ENCODE measurements at regions not wholly inside any gene's neighbourhood (a gene's known extent, or its start where the extent isn't known, plus 50 kb on each side); places are given as distances from the start of the nearest gene placed in this dataset.

DNA sequence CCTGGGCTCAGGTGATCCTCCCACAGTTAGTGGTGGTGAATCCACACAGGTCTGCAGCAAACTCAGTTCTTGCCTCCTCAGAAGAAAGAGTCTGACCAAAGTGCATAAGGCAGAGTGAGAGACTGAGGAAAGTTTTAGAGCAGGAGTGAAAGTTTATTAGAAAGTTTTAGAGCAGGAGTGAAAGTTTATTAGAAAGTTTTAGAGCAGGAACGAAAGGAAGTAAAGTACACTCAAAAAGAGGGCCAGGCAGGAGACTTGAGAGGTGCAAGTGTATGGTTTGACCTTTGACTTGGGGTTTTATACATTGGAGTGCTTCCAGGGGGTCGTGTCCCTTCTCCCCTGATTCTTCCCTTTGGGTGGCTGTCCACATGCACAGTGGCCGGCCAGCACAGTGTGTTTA lies 84.2 kb downstream of the LSM3 start:
- Histone ChIP-seq H2AK5ac (ENCODE audit: low read length, severe bottlenecking) (no peak overlapping the region), H2BK5ac (ENCODE audit: low read depth, low read length, poor library complexity, severe bottlenecking) (no peak overlapping the region), H3K23ac (ENCODE audit: low read length in 2 of 2) (no peak overlapping the region), H3K4me3 (ENCODE audit: insufficient read depth in 1 of 2, low read depth in 1 of 2, low read length in 2 of 2) (no peak overlapping the region), H3K9me3 (ENCODE audit: control insufficient read depth, low read length) (no peaks in the 10 kb centered on the region), H2AFZ (ENCODE audit: low read depth, low read length) (no peak overlapping the region), H3K9ac (ENCODE audit: low read length) (no peak overlapping the region), H3K18ac (ENCODE audit: low read depth in 1 of 2, low read length in 2 of 2) (no peak overlapping the region), H3K4me1 (ENCODE audit: control insufficient read depth, insufficient read depth, low read depth, low read length) (peaks cover 28% of the 10 kb centered on the region), H3K4ac (ENCODE audit: low read depth in 1 of 2, low read length in 2 of 2) (no peak overlapping the region), H2BK120ac (ENCODE audit: low read depth, low read length) (no peak overlapping the region), H3K79me1 (replicated peaks; ENCODE audit: low read length, poor library complexity, severe bottlenecking) (no peaks in the 10 kb centered on the region), H2BK15ac (ENCODE audit: low read depth, poor library complexity, severe bottlenecking) (no peak overlapping the region), H4K8ac (ENCODE audit: low read length) (no peak overlapping the region), H4K91ac (ENCODE audit: low read length) (no peak overlapping the region), H3K36me3 (ENCODE audit: control insufficient read depth in 1 of 2, insufficient read depth in 2 of 2, low read depth in 1 of 2, low read length in 2 of 2) (no peaks in the 10 kb centered on the region), H3K14ac (ENCODE audit: low read length in 2 of 2) (no peak overlapping the region), H3K4me2 (ENCODE audit: low read length, poor library complexity, severe bottlenecking) (no peak overlapping the region), H3K27me3 (ENCODE audit: control insufficient read depth in 1 of 2, insufficient read depth in 1 of 2, low read length in 2 of 2) (peaks cover 0 to 49% of the 10 kb centered on the region in 2 experiments), H3K27ac (ENCODE audit: low read length, poor library complexity, severe bottlenecking) (no peak overlapping the region), H2BK12ac (ENCODE audit: low read length in 2 of 2) (no peak overlapping the region)
- WGBS: 72% methylated on average over 3 of the region's 3 CpGs
- DNase-seq: no peak

DNA sequence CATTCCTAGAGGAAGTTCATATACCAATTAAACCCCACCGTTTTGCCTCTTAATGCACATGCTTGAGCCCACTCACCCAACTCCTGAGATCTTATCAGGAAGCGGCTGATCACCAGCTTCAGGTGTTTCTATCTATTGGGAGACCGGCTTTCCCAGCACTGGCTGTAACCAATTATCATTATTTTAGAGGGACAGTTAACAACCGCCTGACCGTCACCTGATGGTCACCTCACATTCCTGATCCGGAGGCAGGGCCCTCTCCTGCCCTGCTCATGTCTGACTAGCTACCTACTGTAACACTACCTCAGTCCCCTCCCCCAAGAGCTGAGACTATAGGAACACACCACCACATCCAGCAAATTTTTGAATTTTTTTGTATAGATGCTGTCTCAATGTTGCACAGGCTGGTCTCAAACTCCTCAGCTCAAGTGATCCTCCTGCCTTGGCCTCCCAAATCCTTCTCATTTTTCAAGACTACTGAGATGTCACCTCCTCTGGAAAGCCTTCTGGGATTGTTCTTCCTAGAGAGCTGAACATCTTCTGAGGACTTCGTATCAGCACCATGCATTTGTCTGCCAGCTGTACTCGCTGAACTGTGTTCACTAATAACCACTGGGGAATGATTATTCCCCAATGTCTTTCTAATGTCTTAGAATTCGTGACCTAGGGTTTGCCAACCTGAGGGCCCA lies 84.8 kb downstream of the LSM3 start:
- H2BK12ac ChIP-seq (ENCODE audit: low read length in 2 of 2): no peak overlapping the region
- no peak for DNase-seq
- no peak overlapping the region for H3K4ac ChIP-seq (ENCODE audit: low read depth in 1 of 2, low read length in 2 of 2)
- H3K36me3 ChIP-seq (ENCODE audit: control insufficient read depth in 1 of 2, insufficient read depth in 2 of 2, low read depth in 1 of 2, low read length in 2 of 2): no peaks in the 10 kb centered on the region
- no peak overlapping the region for H3K23ac ChIP-seq (ENCODE audit: low read length in 2 of 2)
- H4K91ac ChIP-seq (ENCODE audit: low read length): no peak overlapping the region
- H3K79me1 ChIP-seq (replicated peaks; ENCODE audit: low read length, poor library complexity, severe bottlenecking): no peaks in the 10 kb centered on the region
- H3K18ac ChIP-seq (ENCODE audit: low read depth in 1 of 2, low read length in 2 of 2): no peak overlapping the region
- no peak overlapping the region for H2BK120ac ChIP-seq (ENCODE audit: low read depth, low read length)
- WGBS: 90% methylated on average over 9 of the region's 9 CpGs
- no peak overlapping the region for H2BK5ac ChIP-seq (ENCODE audit: low read depth, low read length, poor library complexity, severe bottlenecking)
- H3K4me1 ChIP-seq (ENCODE audit: control insufficient read depth, insufficient read depth, low read depth, low read length): peaks cover 30% of the 10 kb centered on the region
- H3K4me2 ChIP-seq (ENCODE audit: low read length, poor library complexity, severe bottlenecking): no peak overlapping the region
- H3K9ac ChIP-seq (ENCODE audit: low read length): no peak overlapping the region
- no peak overlapping the region for H2BK15ac ChIP-seq (ENCODE audit: low read depth, poor library complexity, severe bottlenecking)
- no peaks in the 10 kb centered on the region for H3K9me3 ChIP-seq (ENCODE audit: control insufficient read depth, low read length)
- H4K8ac ChIP-seq (ENCODE audit: low read length): no peak overlapping the region
- peak overlapping the region; percentile 14 for H2AK5ac ChIP-seq (ENCODE audit: low read length, severe bottlenecking)
- H3K27me3 ChIP-seq (ENCODE audit: control insufficient read depth in 1 of 2, insufficient read depth in 1 of 2, low read length in 2 of 2): peaks cover 0 to 53% of the 10 kb centered on the region in 2 experiments
- no peak overlapping the region for H3K27ac ChIP-seq (ENCODE audit: low read length, poor library complexity, severe bottlenecking)
- H3K4me3 ChIP-seq (ENCODE audit: insufficient read depth in 1 of 2, low read depth in 1 of 2, low read length in 2 of 2): no peak overlapping the region
- H3K14ac ChIP-seq (ENCODE audit: low read length in 2 of 2): no peak overlapping the region
- no peak overlapping the region for H2AFZ ChIP-seq (ENCODE audit: low read depth, low read length)

DNA sequence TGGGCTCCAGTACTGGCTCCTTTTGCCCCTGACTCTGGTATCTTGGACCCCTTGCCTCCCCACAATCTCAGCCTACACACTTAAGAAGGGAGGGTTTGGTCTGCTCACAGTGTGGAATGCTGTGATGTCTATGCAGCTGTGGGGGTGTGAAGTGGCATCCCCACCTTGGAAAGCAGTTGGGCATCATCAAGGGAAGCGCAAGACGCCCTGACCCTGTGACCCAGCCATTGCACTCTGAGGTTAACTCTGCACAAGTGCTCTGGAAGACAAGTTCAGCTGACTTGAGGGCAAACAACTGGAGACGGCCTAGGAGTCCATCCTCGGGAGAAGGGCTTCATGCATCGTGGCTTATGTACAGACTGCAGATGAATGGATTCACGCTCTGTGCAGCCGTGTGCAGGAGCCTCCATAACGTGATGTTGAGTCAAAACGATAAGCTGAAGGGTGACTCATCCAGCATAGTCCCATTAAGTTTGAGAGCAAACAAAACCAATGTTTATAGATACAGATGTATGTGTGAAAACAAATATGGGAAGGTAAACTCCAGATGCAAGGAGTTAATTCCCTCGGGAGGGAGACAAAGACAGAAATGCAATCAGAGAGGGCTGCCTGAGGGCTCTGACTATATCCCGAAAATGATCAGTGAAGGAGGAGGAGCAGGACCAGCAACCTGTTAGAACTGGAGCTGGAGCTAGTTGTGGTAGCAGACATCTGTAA lies 86.8 kb downstream of the LSM3 start:
- Histone ChIP-seq H2BK5ac (ENCODE audit: low read depth, low read length, poor library complexity, severe bottlenecking) (no peak overlapping the region), H3K14ac (ENCODE audit: low read length in 2 of 2) (no peak overlapping the region), H2BK15ac (ENCODE audit: low read depth, poor library complexity, severe bottlenecking) (peak overlapping the region; percentile 64), H3K4me1 (ENCODE audit: control insufficient read depth, insufficient read depth, low read depth, low read length) (peaks cover 30% of the 10 kb centered on the region), H3K9me3 (ENCODE audit: control insufficient read depth, low read length) (no peaks in the 10 kb centered on the region), H3K9ac (ENCODE audit: low read length) (peak overlapping the region; percentile 24), H4K8ac (ENCODE audit: low read length) (peak overlapping the region; percentile 19), H3K18ac (ENCODE audit: low read depth in 1 of 2, low read length in 2 of 2) (peak overlapping the region in 1 of 2 experiments; percentile 35), H2BK120ac (ENCODE audit: low read depth, low read length) (no peak overlapping the region), H3K4me2 (ENCODE audit: low read length, poor library complexity, severe bottlenecking) (no peak overlapping the region), H3K27me3 (ENCODE audit: control insufficient read depth in 1 of 2, insufficient read depth in 1 of 2, low read length in 2 of 2) (peaks cover 0 to 47% of the 10 kb centered on the region in 2 experiments), H3K79me1 (replicated peaks; ENCODE audit: low read length, poor library complexity, severe bottlenecking) (no peaks in the 10 kb centered on the region), H2BK12ac (ENCODE audit: low read length in 2 of 2) (peak overlapping the region; percentile 43 to 65), H3K36me3 (ENCODE audit: control insufficient read depth in 1 of 2, insufficient read depth in 2 of 2, low read depth in 1 of 2, low read length in 2 of 2) (no peaks in the 10 kb centered on the region), H4K91ac (ENCODE audit: low read length) (peak overlapping the region; percentile 81), H2AK5ac (ENCODE audit: low read length, severe bottlenecking) (peak overlapping the region; percentile 83), H2AFZ (ENCODE audit: low read depth, low read length) (no peak overlapping the region), H3K4me3 (ENCODE audit: insufficient read depth in 1 of 2, low read depth in 1 of 2, low read length in 2 of 2) (no peak overlapping the region), H3K23ac (ENCODE audit: low read length in 2 of 2) (no peak overlapping the region), H3K27ac (ENCODE audit: low read length, poor library complexity, severe bottlenecking) (no peak overlapping the region), H3K4ac (ENCODE audit: low read depth in 1 of 2, low read length in 2 of 2) (no peak overlapping the region)
- DNase-seq: peak; percentile 95
- 8% methylated on average over 11 of the region's 11 CpGs for WGBS

DNA sequence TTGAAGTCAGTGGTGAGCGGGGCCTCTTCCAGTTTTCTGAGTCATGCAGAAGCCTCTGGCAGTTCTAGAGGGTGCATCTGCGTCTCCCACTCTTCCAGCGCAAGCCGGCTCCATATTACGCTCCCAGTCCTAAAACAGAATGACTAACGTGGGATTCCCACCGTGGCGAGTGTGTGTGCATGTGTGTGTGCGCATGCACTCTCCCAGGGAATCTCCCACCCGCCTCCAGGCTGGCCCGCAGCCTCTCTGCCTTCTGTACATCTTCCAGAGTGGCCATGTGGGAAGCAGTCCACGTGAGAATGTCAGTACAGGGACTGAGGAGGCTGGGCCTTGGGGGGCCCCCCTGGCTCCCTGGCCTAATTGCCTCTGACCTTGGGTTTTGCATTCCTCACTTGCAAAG lies 87.7 kb downstream of the LSM3 start:
- H3K27ac ChIP-seq (ENCODE audit: low read length, poor library complexity, severe bottlenecking): no peak overlapping the region
- H2AFZ ChIP-seq (ENCODE audit: low read depth, low read length): no peak overlapping the region
- peaks cover 25% of the 10 kb centered on the region for H3K4me1 ChIP-seq (ENCODE audit: control insufficient read depth, insufficient read depth, low read depth, low read length)

More for the DNA sequence above, 87.7 kb downstream of the LSM3 start:
- H3K36me3 ChIP-seq (ENCODE audit: control insufficient read depth in 1 of 2, insufficient read depth in 2 of 2, low read depth in 1 of 2, low read length in 2 of 2): no peaks in the 10 kb centered on the region
- H2BK15ac ChIP-seq (ENCODE audit: low read depth, poor library complexity, severe bottlenecking): peak overlapping the region; percentile 65
- no peak overlapping the region for H3K23ac ChIP-seq (ENCODE audit: low read length in 2 of 2)
- DNase-seq: peak; percentile 96
- H4K91ac ChIP-seq (ENCODE audit: low read length): peak overlapping the region; percentile 6
- H3K27me3 ChIP-seq (ENCODE audit: control insufficient read depth in 1 of 2, insufficient read depth in 1 of 2, low read length in 2 of 2): peaks cover 0 to 53% of the 10 kb centered on the region in 2 experiments
- peak overlapping the region in 1 of 2 experiments; percentile 7 for H2BK12ac ChIP-seq (ENCODE audit: low read length in 2 of 2)
- H3K4me3 ChIP-seq (ENCODE audit: insufficient read depth in 1 of 2, low read depth in 1 of 2, low read length in 2 of 2): no peak overlapping the region
- no peak overlapping the region for H3K4me2 ChIP-seq (ENCODE audit: low read length, poor library complexity, severe bottlenecking)
- H3K9me3 ChIP-seq (ENCODE audit: control insufficient read depth, low read length): no peaks in the 10 kb centered on the region
- H3K9ac ChIP-seq (ENCODE audit: low read length): peak overlapping the region; percentile 24
- H2AK5ac ChIP-seq (ENCODE audit: low read length, severe bottlenecking): peak overlapping the region; percentile 20
- H4K8ac ChIP-seq (ENCODE audit: low read length): no peak overlapping the region
- 22% methylated on average over 12 of the region's 12 CpGs for WGBS
- peak overlapping the region; percentile 28 to 48 for H3K18ac ChIP-seq (ENCODE audit: low read depth in 1 of 2, low read length in 2 of 2)
- H3K4ac ChIP-seq (ENCODE audit: low read depth in 1 of 2, low read length in 2 of 2): no peak overlapping the region
- H3K14ac ChIP-seq (ENCODE audit: low read length in 2 of 2): no peak overlapping the region
- no peak overlapping the region for H2BK5ac ChIP-seq (ENCODE audit: low read depth, low read length, poor library complexity, severe bottlenecking)
- H2BK120ac ChIP-seq (ENCODE audit: low read depth, low read length): no peak overlapping the region
- H3K79me1 ChIP-seq (replicated peaks; ENCODE audit: low read length, poor library complexity, severe bottlenecking): no peaks in the 10 kb centered on the region

All from mesenchymal stem cell (in vitro differentiated cells and primary cell).